MM.1S (cell line): ENCODE measurements at regions not wholly inside any gene's neighbourhood (a gene's known extent, or its start where the extent isn't known, plus 50 kb on each side); places are given as distances from the start of the nearest gene placed in this dataset.

ENCODE experiments used
- DNase-seq: peaks from one replicate; pipeline ENCODE4 v3.0.0-alpha.2; 2015
- H2AFZ ChIP-seq: fragments of 300-600 bp; sonication (generic); 2 replicates; pipeline ENCODE4 v1.6.0; 2016; ENCODE audit warnings: antibody characterized with exemption, low read length
- H3F3A ChIP-seq: fragments of 300-600 bp; sonication (generic); 2 replicates; pipeline ENCODE4 v1.6.1; 2016; ENCODE audit warnings: mild to moderate bottlenecking, antibody characterized with exemption, low read length, moderate library complexity, mixed read lengths; ENCODE audit not compliant: insufficient read depth
- H3K27ac ChIP-seq: fragments of 300-600 bp; sonication (generic); 2 replicates; pipeline ENCODE4 v1.5.1; 2016; ENCODE audit warnings: mild to moderate bottlenecking, low read length
- H3K27me3 ChIP-seq: fragments of 300-600 bp; sonication (generic); replicated peaks from 2 replicates; pipeline ENCODE4 v1.6.0; 2016; ENCODE audit warnings: low read length; ENCODE audit not compliant: insufficient read depth
- H3K36me3 ChIP-seq: fragments of 300-600 bp; sonication (generic); replicated peaks from 2 replicates; pipeline ENCODE4 v1.6.1; 2016; ENCODE audit warnings: mild to moderate bottlenecking, low read length, mixed read lengths; ENCODE audit not compliant: insufficient read depth
- H3K4me1 ChIP-seq: fragments of 300-600 bp; sonication (generic); 2 replicates; pipeline ENCODE4 v1.6.1; 2016; ENCODE audit warnings: low read length, mixed read lengths
- H3K4me2 ChIP-seq: fragments of 300-600 bp; sonication (generic); 2 replicates; pipeline ENCODE4 v1.6.0; 2016; ENCODE audit warnings: low read depth, low read length
- H3K4me3 ChIP-seq: fragments of 300-600 bp; sonication (generic); 2 replicates; pipeline ENCODE4 v1.5.1; 2016; ENCODE audit warnings: low read length, mixed read lengths
- H3K79me2 ChIP-seq: fragments of 300-600 bp; sonication (generic); 2 replicates; pipeline ENCODE4 v1.6.1; 2016; ENCODE audit warnings: mixed run types, low read length, mixed read lengths
- H3K9ac ChIP-seq: fragments of 300-600 bp; sonication (generic); 2 replicates; pipeline ENCODE4 v1.6.1; 2016; ENCODE audit warnings: low read length, mixed read lengths
- H3K9me2 ChIP-seq: fragments of 300-600 bp; sonication (generic); replicated peaks from 2 replicates; pipeline ENCODE4 v1.6.1; 2016; ENCODE audit warnings: mild to moderate bottlenecking, low read length, mixed read lengths; ENCODE audit not compliant: insufficient read depth
- H3K9me3 ChIP-seq: fragments of 300-600 bp; sonication (generic); replicated peaks from 2 replicates; pipeline ENCODE4 v1.6.1; 2016; ENCODE audit warnings: mild to moderate bottlenecking, low read length, mixed read lengths; ENCODE audit not compliant: insufficient read depth
- H4K20me1 ChIP-seq: fragments of 300-600 bp; sonication (generic); 2 replicates; pipeline ENCODE4 v1.6.1; 2016; ENCODE audit warnings: mild to moderate bottlenecking, low read length, moderate library complexity, mixed read lengths; ENCODE audit not compliant: insufficient read depth
- CTCF ChIP-seq: fragments of 300-600 bp; sonication (generic); IDR thresholded peaks from 2 replicates; pipeline ENCODE4 v1.5.1; 2016; ENCODE audit warnings: antibody characterized with exemption, low read length, mixed read lengths
- EZH2 ChIP-seq: fragments of 300-600 bp; sonication (generic); optimal IDR thresholded peaks from 2 replicates; pipeline ENCODE3; 2017; ENCODE audit warnings: low read depth, mild to moderate bottlenecking, antibody characterized with exemption, low read length, mixed read lengths
- EZH2phosphoT487 ChIP-seq: fragments of 300-600 bp; sonication (generic); IDR thresholded peaks from 2 replicates; pipeline ENCODE4 v1.6.1; 2018; ENCODE audit warnings: antibody characterized with exemption, low read length

GRCh38 chr2:237223201-237223861, 137.6 kb downstream of the COPS8 start:
- H3K9me3 ChIP-seq = no peaks in the 10 kb centered on the region
- no peak overlapping the region for H3K4me3 ChIP-seq
- H4K20me1 ChIP-seq = no peaks in the 10 kb centered on the region
- H3K9me2 ChIP-seq = no peaks in the 10 kb centered on the region
- H2AFZ ChIP-seq = no peak overlapping the region
- no peak for TF ChIP-seq CTCF
- no peak for TF ChIP-seq EZH2
- TF ChIP-seq EZH2phosphoT487 = no peak
- H3K4me1 ChIP-seq = no peaks in the 10 kb centered on the region
- H3K36me3 ChIP-seq = no peaks in the 10 kb centered on the region
- H3K79me2 ChIP-seq = no peaks in the 10 kb centered on the region
- no peaks in the 10 kb centered on the region for H3F3A ChIP-seq
- DNase-seq = no peak
- no peaks in the 10 kb centered on the region for H3K27me3 ChIP-seq
- H3K4me2 ChIP-seq = no peak overlapping the region
- no peak overlapping the region for H3K27ac ChIP-seq
- no peak overlapping the region for H3K9ac ChIP-seq

- no peak for DNase-seq
- H3K9ac ChIP-seq = no peak overlapping the region
- no peaks in the 10 kb centered on the region for H3K9me3 ChIP-seq
- no peaks in the 10 kb centered on the region for H3K79me2 ChIP-seq
- no peak overlapping the region for H3K4me3 ChIP-seq
- H2AFZ ChIP-seq = no peak overlapping the region
- H4K20me1 ChIP-seq = no peaks in the 10 kb centered on the region
- no peak overlapping the region for H3K27ac ChIP-seq
- no peaks in the 10 kb centered on the region for H3K9me2 ChIP-seq
- H3K4me2 ChIP-seq = no peak overlapping the region
- no peaks in the 10 kb centered on the region for H3K4me1 ChIP-seq
- TF ChIP-seq CTCF (no peak), EZH2 (no peak), EZH2phosphoT487 (no peak)
- H3K27me3 ChIP-seq = no peaks in the 10 kb centered on the region
- H3K36me3 ChIP-seq = no peaks in the 10 kb centered on the region
- H3F3A ChIP-seq = no peaks in the 10 kb centered on the region
These were observed 141.5 kb downstream of the COPS8 start for GRCh38 chr2:237227190-237227589.

- Histone ChIP-seq H3K9me2 (no peaks in the 10 kb centered on the region), H2AFZ (no peak overlapping the region), H4K20me1 (no peaks in the 10 kb centered on the region), H3K4me2 (no peak overlapping the region), H3K9me3 (no peaks in the 10 kb centered on the region), H3K79me2 (no peaks in the 10 kb centered on the region), H3K4me1 (no peaks in the 10 kb centered on the region), H3F3A (no peaks in the 10 kb centered on the region), H3K27me3 (no peaks in the 10 kb centered on the region), H3K4me3 (no peak overlapping the region), H3K36me3 (no peaks in the 10 kb centered on the region), H3K27ac (no peak overlapping the region), H3K9ac (no peak overlapping the region)
- DNase-seq = no peak
- TF ChIP-seq CTCF = no peak
- TF ChIP-seq EZH2 = no peak
- TF ChIP-seq EZH2phosphoT487 = no peak
These were observed 142.0 kb downstream of the COPS8 start for GRCh38 chr2:237227592-237228280.
